GM12875 (cell line): ENCODE measurements at regions not wholly inside any gene's neighbourhood (a gene's known extent, or its start where the extent isn't known, plus 50 kb on each side); places are given as distances from the start of the nearest gene placed in this dataset.

Experiments
- H3K4me3 ChIP-seq: one replicate; pipeline ENCODE4 v1.5.1; 2011; ENCODE audit warnings: low read depth, low read length, control low read depth
- TF ChIP-seq, protein P1 (sequence below): IDR thresholded peaks from 2 replicates; pipeline ENCODE4 v1.5.1; 2011; ENCODE audit warnings: low read depth, mild to moderate bottlenecking, control low read depth, inconsistent platforms, low read length, moderate library complexity, borderline replicate concordance; ENCODE audit not compliant: insufficient read depth

DNA sequence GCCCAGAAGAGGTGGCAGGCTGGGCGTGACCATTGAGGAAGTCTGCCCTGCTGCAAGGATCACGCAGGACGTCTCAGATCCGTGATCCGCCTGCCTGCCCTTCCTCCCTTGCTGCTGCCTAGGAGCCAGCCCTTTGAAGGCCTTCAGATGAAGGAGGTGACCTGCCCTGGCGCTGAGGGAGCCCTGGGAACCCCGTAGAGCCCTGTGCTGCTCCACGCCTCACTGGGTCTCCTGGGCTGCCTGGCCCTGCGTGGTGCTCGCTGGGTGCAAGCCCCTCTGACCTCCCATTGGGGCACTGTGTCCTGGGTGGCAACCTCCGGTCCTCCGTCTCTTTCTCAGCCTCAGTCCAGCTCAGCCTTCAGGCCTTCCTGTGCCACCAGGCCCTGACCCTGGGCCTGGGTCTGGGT is 295.3 kb upstream of the IRX4 start:
- no peak overlapping the region for H3K4me3 ChIP-seq
- TF ChIP-seq, protein P1, sequence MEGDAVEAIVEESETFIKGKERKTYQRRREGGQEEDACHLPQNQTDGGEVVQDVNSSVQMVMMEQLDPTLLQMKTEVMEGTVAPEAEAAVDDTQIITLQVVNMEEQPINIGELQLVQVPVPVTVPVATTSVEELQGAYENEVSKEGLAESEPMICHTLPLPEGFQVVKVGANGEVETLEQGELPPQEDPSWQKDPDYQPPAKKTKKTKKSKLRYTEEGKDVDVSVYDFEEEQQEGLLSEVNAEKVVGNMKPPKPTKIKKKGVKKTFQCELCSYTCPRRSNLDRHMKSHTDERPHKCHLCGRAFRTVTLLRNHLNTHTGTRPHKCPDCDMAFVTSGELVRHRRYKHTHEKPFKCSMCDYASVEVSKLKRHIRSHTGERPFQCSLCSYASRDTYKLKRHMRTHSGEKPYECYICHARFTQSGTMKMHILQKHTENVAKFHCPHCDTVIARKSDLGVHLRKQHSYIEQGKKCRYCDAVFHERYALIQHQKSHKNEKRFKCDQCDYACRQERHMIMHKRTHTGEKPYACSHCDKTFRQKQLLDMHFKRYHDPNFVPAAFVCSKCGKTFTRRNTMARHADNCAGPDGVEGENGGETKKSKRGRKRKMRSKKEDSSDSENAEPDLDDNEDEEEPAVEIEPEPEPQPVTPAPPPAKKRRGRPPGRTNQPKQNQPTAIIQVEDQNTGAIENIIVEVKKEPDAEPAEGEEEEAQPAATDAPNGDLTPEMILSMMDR, result no peak

DNA sequence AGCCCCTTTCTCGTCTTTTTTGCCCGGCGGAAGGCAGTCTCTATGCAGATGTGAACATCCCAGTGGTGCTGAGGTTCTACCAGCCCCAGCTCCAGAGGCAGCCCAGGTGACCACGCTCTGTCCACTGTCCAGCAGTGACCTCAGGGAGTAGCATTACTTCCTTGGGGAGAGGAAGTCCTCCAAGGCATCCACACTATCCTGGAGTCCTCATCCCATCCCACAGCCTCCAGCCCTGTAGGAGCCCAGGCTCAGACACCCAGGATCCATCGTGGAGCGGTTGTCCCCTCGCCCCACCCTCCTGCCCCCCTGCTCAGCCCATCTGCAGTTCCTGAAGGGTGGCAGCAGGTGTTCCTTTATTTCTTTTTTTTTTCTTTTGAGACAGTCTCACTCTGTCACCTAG is 294.5 kb upstream of the IRX4 start:
- TF ChIP-seq, protein P1, result no peak
- H3K4me3 ChIP-seq, result no peak overlapping the region

DNA sequence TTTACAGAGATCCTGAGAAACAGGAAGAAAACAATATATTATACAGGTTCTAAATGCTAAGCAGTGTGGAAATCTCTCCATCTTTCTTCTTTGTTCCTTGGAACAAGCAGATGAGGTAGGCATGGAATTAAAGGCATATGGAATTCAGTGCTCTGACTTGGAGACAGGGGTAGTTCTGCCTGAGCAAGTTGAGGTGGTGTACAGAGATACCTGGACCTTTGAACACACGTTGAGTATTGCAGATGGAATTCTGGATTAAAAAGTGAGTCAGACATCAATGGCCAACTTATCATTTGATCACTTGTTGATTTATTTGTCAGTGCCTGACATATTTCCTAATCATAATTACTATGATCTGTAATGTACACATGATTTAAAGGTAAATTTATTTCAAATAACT is 293.9 kb upstream of the IRX4 start:
- TF ChIP-seq, protein P1, result no peak
- H3K4me3 ChIP-seq, result no peak overlapping the region

DNA sequence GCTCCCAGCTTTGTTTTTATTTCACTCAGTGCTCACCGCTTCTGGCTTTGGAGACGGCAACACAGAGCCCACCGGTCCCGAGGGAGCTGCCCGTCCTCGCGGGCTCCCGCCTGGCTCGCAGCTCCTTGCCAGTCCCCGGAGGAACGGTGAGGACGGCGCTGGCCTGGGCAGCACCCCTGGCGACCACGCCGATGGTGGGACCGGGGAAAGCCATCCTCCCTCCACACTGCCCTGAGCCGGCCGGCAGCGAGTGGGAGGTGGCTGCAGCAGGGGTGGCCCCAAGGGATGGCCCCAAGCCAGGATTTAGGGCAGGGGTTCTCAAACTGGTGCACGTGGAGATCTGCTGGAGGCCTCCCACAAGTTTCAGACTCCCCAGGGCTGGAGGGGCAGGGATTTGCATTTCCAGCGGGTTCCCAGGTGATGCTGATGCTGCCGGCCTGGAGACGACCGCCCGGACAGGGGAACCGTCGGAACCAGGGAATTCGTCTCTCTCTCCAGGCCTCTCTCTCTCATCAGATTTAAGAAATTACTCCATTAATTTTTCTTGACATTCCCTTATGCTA is 293.2 kb upstream of the IRX4 start:
- TF ChIP-seq, protein P1, result no peak
- no peak overlapping the region for H3K4me3 ChIP-seq

DNA sequence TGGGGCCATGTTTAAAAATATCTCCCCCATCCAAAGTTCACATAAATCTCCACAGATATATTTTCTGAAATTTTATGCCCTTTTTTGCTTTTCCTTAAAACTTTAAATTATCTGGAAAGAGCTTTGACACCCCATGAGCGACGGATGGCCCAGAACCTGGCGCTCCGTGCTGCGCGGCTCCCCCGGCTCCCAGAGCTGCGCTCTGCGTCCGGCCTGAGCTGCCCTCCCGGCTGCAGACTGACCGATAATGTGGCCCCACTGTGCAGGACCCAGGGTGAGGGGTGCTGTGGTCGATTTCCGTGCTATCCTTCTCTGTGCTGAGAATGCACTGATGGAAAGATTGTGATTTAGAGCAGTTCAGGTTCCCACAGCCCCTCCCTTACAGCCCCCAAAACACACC is 292.3 kb upstream of the IRX4 start:
- TF ChIP-seq, protein P1, result no peak
- no peak overlapping the region for H3K4me3 ChIP-seq

DNA sequence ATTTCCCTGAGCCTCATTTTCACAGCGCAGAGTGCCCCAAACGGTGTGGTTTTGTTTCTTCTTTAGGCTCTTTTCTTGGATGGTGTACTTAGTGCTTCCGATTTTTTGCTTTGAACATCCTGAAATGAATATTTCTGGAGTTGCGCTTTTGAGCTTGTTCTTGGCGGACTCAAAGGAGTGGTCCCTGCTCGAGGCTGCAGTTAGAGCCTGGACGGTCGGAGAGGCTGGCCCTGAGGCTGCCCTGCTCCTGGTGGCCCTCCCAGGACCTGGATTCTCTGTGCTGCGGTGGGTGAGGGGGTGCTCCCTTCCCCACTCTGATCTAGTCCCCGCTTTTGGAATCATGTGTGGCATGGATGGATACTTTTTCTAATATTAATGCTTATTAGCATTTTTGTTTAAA is 291.8 kb upstream of the IRX4 start:
- TF ChIP-seq, protein P1, result no peak
- H3K4me3 ChIP-seq, result no peak overlapping the region

DNA sequence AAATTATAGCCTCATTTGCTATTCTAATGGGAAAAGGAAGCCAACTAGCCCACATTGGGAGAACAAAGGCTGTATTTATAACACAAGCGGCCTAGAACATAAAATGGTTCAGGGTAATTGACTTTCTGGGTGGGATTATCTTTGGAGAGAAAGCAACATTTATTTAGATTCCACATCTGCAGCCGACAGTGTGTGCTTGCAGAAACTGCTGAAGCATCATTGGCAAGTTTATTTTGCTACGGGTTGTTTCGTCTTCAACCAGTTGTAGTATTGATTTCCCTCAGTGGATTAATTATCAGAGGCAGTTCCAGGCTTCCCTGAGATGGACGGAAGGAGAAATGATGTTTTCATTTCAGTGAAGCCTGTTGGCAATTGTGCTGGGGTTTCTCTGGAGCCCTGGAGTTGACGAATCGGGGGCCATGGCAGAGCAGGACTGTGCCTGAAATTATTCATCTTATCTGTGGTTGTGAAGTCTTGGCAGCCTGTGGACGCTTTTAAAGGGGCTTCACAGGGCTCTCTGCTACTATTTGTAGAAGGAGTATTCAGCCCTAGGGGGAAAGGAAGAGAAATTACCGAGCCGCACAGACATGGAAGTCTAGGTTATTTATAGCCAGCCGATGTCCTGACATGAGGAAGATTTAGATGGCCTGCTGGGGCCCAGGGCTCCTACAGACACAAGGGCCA is 290.6 kb upstream of the IRX4 start:
- H3K4me3 ChIP-seq, result no peak overlapping the region
- TF ChIP-seq, protein P1, result no peak
